Left forelimb (tissue), 1 donor: ENCODE measurements at regions not wholly inside any gene's neighbourhood (a gene's known extent, or its start where the extent isn't known, plus 50 kb on each side); places are given as distances from the start of the nearest gene placed in this dataset.

Source experiments
- DNase-seq: peaks from one replicate; pipeline ENCODE4 v3.0.0-alpha.2; 2018; ENCODE audit warnings: low spot score

- DNase-seq = no peak
Measured at GRCh38 chr11:104830508-104830907, 67.8 kb downstream of the CASP12 start.

- DNase-seq = no peak
Measured at GRCh38 chr11:104830080-104830479, 68.2 kb downstream of the CASP12 start.

- no peak for DNase-seq
Measured at GRCh38 chr11:104826772-104827171, 71.5 kb downstream of the CASP12 start.

- DNase-seq = no peak
Measured at GRCh38 chr11:104823657-104824056, 74.6 kb downstream of the CASP12 start.

- no peak for DNase-seq
Measured at GRCh38 chr11:104820431-104820830, 77.8 kb downstream of the CASP12 start.

- no peak for DNase-seq
Measured at GRCh38 chr11:104819603-104820002, 78.7 kb downstream of the CASP12 start.

- DNase-seq = no peak
Measured at GRCh38 chr11:104819107-104819506, 79.2 kb downstream of the CASP12 start.

GRCh38 chr11:104817973-104818372 lies 80.3 kb downstream of the CASP12 start:
- no peak for DNase-seq

- DNase-seq = no peak
Measured at GRCh38 chr11:104813532-104813931, 84.7 kb downstream of the CASP12 start.

- DNase-seq = no peak
Measured at GRCh38 chr11:104812103-104812788, 86.0 kb downstream of the CASP12 start.

- no peak for DNase-seq
Measured at GRCh38 chr11:104803776-104804175, 94.5 kb downstream of the CASP12 start.

GRCh38 chr11:104799251-104799650 lies 99.0 kb downstream of the CASP12 start:
- DNase-seq = no peak

- DNase-seq = no peak
Measured at GRCh38 chr11:104798789-104799188, 99.5 kb downstream of the CASP12 start.

- DNase-seq = no peak
Measured at GRCh38 chr11:104796301-104796700, 102.0 kb downstream of the CASP12 start.

GRCh38 chr11:104795501-104796213 lies 102.6 kb downstream of the CASP12 start:
- no peak for DNase-seq

GRCh38 chr11:104792861-104793260 lies 105.4 kb downstream of the CASP12 start:
- DNase-seq = no peak

GRCh38 chr11:104791896-104792295 lies 106.4 kb downstream of the CASP12 start:
- DNase-seq = no peak

- no peak for DNase-seq
Measured at GRCh38 chr11:104784684-104785460, 113.4 kb downstream of the CASP12 start.

GRCh38 chr11:104783241-104783640 lies 115.0 kb downstream of the CASP12 start:
- no peak for DNase-seq

GRCh38 chr11:104782377-104782754 lies 115.9 kb downstream of the CASP12 start:
- DNase-seq = no peak

- no peak for DNase-seq
Measured at GRCh38 chr11:104781719-104782376, 116.4 kb downstream of the CASP12 start.

GRCh38 chr11:104781037-104781436 lies 117.2 kb downstream of the CASP12 start:
- DNase-seq = no peak
